ENCODE measurements at regions not wholly inside any gene's neighbourhood (a gene's known extent, or its start where the extent isn't known, plus 50 kb on each side); places are given as distances from the start of the nearest gene placed in this dataset.

GRCh38 chr10:113438652-113439051, 114.2 kb upstream of the HABP2 start:
- H3K27ac ChIP-seq (ENCODE audit: low read depth, low read length): no peak overlapping the region
- H3K4me3 ChIP-seq (ENCODE audit: low read length): no peak overlapping the region
- H3K18ac ChIP-seq (ENCODE audit: low read length): no peak overlapping the region
- H2AK5ac ChIP-seq (ENCODE audit: low read length): no peak overlapping the region
- no peaks in the 10 kb centered on the region for H3K79me2 ChIP-seq (ENCODE audit: control insufficient read depth, insufficient read depth, low read length)
- H3K4me1 ChIP-seq (ENCODE audit: control insufficient read depth, low read depth, low read length): no peaks in the 10 kb centered on the region
- H2BK120ac ChIP-seq (ENCODE audit: low read depth, low read length): no peak overlapping the region
- no peak overlapping the region for H4K8ac ChIP-seq (ENCODE audit: low read depth, low read length)
- no peak for DNase-seq
- no peak overlapping the region for H3K4me2 ChIP-seq (ENCODE audit: low read length)
- H3K9ac ChIP-seq (ENCODE audit: low read length): no peak overlapping the region
- WGBS (ENCODE audit: extremely low coverage, insufficient coverage, low lambda C conversion rate): no CpG with 5 or more reads among the region's 2 CpGs
- H3K79me1 ChIP-seq (ENCODE audit: low read length): no peaks in the 10 kb centered on the region
- H3K27me3 ChIP-seq (ENCODE audit: insufficient read depth, low read length, poor library complexity): no peaks in the 10 kb centered on the region
- H2BK5ac ChIP-seq (ENCODE audit: low read length): no peak overlapping the region
- H3K23ac ChIP-seq (ENCODE audit: low read length): no peak overlapping the region
- no peaks in the 10 kb centered on the region for H3K36me3 ChIP-seq (ENCODE audit: control insufficient read depth, insufficient read depth, low read length)
- H3K4ac ChIP-seq (ENCODE audit: low read depth, low read length): no peak overlapping the region
- no peak overlapping the region for H3K56ac ChIP-seq (ENCODE audit: low read length)
- H2BK15ac ChIP-seq (replicated peaks; ENCODE audit: low read depth): no peak overlapping the region
- no peak overlapping the region for H4K5ac ChIP-seq (ENCODE audit: low read length)

GRCh38 chr10:113441220-113441619, 111.6 kb upstream of the HABP2 start:
- Histone ChIP-seq H4K5ac (ENCODE audit: low read length) (no peak overlapping the region), H3K4ac (ENCODE audit: low read depth, low read length) (no peak overlapping the region), H3K9ac (ENCODE audit: low read length) (no peak overlapping the region), H4K8ac (ENCODE audit: low read depth, low read length) (no peak overlapping the region), H2BK5ac (ENCODE audit: low read length) (no peak overlapping the region), H2BK120ac (ENCODE audit: low read depth, low read length) (no peak overlapping the region), H3K18ac (ENCODE audit: low read length) (no peak overlapping the region), H3K27me3 (ENCODE audit: insufficient read depth, low read length, poor library complexity) (no peaks in the 10 kb centered on the region), H2BK15ac (replicated peaks; ENCODE audit: low read depth) (no peak overlapping the region), H3K79me2 (ENCODE audit: control insufficient read depth, insufficient read depth, low read length) (no peaks in the 10 kb centered on the region), H3K36me3 (ENCODE audit: control insufficient read depth, insufficient read depth, low read length) (no peaks in the 10 kb centered on the region), H3K4me3 (ENCODE audit: low read length) (no peak overlapping the region), H3K56ac (ENCODE audit: low read length) (no peak overlapping the region), H3K79me1 (ENCODE audit: low read length) (no peaks in the 10 kb centered on the region), H3K4me2 (ENCODE audit: low read length) (no peak overlapping the region), H3K23ac (ENCODE audit: low read length) (no peak overlapping the region), H3K4me1 (ENCODE audit: control insufficient read depth, low read depth, low read length) (no peaks in the 10 kb centered on the region), H2AK5ac (ENCODE audit: low read length) (no peak overlapping the region), H3K27ac (ENCODE audit: low read depth, low read length) (no peak overlapping the region)
- no peak for DNase-seq
- no CpG with 5 or more reads among the region's 6 CpGs for WGBS (ENCODE audit: extremely low coverage, insufficient coverage, low lambda C conversion rate)

DNA sequence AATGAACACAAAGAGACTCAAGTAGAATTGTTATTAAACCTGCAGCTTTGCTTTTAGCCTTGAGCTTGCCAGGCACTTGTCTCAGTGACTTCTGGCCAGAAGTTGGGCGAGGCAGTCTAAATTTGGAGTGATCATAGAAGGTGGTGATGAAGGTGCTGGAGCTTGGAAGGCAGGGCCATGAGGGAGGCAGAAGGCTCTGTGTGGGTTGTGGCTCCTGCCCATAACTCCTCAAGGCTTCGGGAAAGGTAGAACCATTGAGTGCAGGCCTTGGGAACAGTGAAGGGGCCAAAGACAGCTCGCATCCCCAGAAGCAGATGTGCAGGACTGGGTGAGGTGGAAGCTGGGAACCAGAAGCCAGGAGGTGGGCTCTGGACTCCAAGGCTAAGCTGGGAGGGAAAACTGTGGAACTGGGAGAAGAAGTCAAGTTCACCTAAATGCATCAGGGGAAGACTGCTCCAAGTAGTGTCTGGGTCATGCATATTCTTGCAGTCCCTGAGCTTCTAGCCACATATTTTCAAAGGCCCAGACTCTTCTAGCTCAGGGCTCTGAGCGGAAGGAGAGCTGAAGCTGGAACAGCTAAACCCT, 111.1 kb upstream of the HABP2 start:
- H3K79me2 ChIP-seq (ENCODE audit: control insufficient read depth, insufficient read depth, low read length): no peaks in the 10 kb centered on the region
- H2AK5ac ChIP-seq (ENCODE audit: low read length): no peak overlapping the region
- no peak overlapping the region for H3K9ac ChIP-seq (ENCODE audit: low read length)
- H3K79me1 ChIP-seq (ENCODE audit: low read length): no peaks in the 10 kb centered on the region
- H3K4me1 ChIP-seq (ENCODE audit: control insufficient read depth, low read depth, low read length): no peaks in the 10 kb centered on the region
- no peak overlapping the region for H3K4ac ChIP-seq (ENCODE audit: low read depth, low read length)
- H2BK120ac ChIP-seq (ENCODE audit: low read depth, low read length): no peak overlapping the region
- DNase-seq: no peak
- H3K36me3 ChIP-seq (ENCODE audit: control insufficient read depth, insufficient read depth, low read length): no peaks in the 10 kb centered on the region
- no peak overlapping the region for H3K4me3 ChIP-seq (ENCODE audit: low read length)
- no peak overlapping the region for H4K8ac ChIP-seq (ENCODE audit: low read depth, low read length)
- no peak overlapping the region for H2BK5ac ChIP-seq (ENCODE audit: low read length)
- WGBS (ENCODE audit: extremely low coverage, insufficient coverage, low lambda C conversion rate): no CpG with 5 or more reads among the region's 4 CpGs
- H3K56ac ChIP-seq (ENCODE audit: low read length): no peak overlapping the region
- H3K18ac ChIP-seq (ENCODE audit: low read length): no peak overlapping the region
- no peak overlapping the region for H3K27ac ChIP-seq (ENCODE audit: low read depth, low read length)
- H3K23ac ChIP-seq (ENCODE audit: low read length): no peak overlapping the region
- H2BK15ac ChIP-seq (replicated peaks; ENCODE audit: low read depth): no peak overlapping the region
- H3K27me3 ChIP-seq (ENCODE audit: insufficient read depth, low read length, poor library complexity): no peaks in the 10 kb centered on the region
- no peak overlapping the region for H3K4me2 ChIP-seq (ENCODE audit: low read length)
- no peak overlapping the region for H4K5ac ChIP-seq (ENCODE audit: low read length)

GRCh38 chr10:113442336-113442735, 110.5 kb upstream of the HABP2 start:
- H3K9ac ChIP-seq (ENCODE audit: low read length): no peak overlapping the region
- no peaks in the 10 kb centered on the region for H3K79me2 ChIP-seq (ENCODE audit: control insufficient read depth, insufficient read depth, low read length)
- H4K5ac ChIP-seq (ENCODE audit: low read length): no peak overlapping the region
- H3K27me3 ChIP-seq (ENCODE audit: insufficient read depth, low read length, poor library complexity): no peaks in the 10 kb centered on the region
- no peak overlapping the region for H4K8ac ChIP-seq (ENCODE audit: low read depth, low read length)
- no peak overlapping the region for H3K4me2 ChIP-seq (ENCODE audit: low read length)
- H3K27ac ChIP-seq (ENCODE audit: low read depth, low read length): no peak overlapping the region
- no peak overlapping the region for H3K23ac ChIP-seq (ENCODE audit: low read length)
- H3K4me1 ChIP-seq (ENCODE audit: control insufficient read depth, low read depth, low read length): no peaks in the 10 kb centered on the region
- H2AK5ac ChIP-seq (ENCODE audit: low read length): no peak overlapping the region
- no peak overlapping the region for H2BK120ac ChIP-seq (ENCODE audit: low read depth, low read length)
- no peak overlapping the region for H2BK15ac ChIP-seq (replicated peaks; ENCODE audit: low read depth)
- DNase-seq: no peak
- no peaks in the 10 kb centered on the region for H3K79me1 ChIP-seq (ENCODE audit: low read length)
- no peak overlapping the region for H3K4me3 ChIP-seq (ENCODE audit: low read length)
- H3K18ac ChIP-seq (ENCODE audit: low read length): no peak overlapping the region
- no peaks in the 10 kb centered on the region for H3K36me3 ChIP-seq (ENCODE audit: control insufficient read depth, insufficient read depth, low read length)
- H3K4ac ChIP-seq (ENCODE audit: low read depth, low read length): no peak overlapping the region
- no peak overlapping the region for H2BK5ac ChIP-seq (ENCODE audit: low read length)
- no peak overlapping the region for H3K56ac ChIP-seq (ENCODE audit: low read length)
- WGBS (ENCODE audit: extremely low coverage, insufficient coverage, low lambda C conversion rate): no CpG with 5 or more reads among the region's 2 CpGs

DNA sequence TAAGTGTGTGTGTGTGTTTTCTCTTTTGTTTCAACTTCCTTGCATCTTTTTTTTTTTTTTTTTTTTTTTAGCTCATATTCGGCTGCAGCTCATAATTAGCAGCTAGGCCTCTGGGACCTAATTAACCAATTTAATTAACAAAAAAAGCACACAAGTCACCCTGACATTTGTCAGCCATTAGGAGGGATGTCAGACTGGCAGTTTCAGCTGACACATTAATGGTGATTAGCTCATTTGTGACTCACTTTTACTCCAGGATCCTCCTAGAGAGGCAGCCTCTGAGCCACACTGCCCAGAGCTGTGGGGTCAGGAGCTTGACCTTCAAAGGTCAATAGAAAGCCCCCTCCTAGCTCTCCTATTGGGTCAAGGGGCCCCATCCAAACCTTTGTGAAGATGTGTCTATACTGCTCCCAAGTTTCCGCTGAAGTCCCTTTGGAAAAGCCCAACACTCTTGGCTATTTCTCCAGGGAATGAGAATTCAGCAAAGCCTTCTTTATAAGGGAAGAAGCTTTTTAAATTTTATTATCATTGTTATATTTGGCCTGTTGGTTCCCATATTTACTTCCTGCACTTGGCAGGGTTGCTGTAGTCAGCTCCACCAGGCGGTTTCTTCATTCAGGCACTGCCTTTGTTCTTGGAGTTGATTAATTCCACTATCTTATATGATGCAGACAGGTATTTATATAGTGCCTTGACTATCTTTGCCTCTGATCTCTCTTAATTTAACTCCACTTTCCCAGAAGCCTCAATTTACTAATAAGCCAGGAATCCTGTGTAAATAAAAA, 109.5 kb upstream of the HABP2 start:
- WGBS (ENCODE audit: extremely low coverage, insufficient coverage, low lambda C conversion rate): no CpG with 5 or more reads among the region's 3 CpGs
- H3K23ac ChIP-seq (ENCODE audit: low read length): no peak overlapping the region
- no peaks in the 10 kb centered on the region for H3K27me3 ChIP-seq (ENCODE audit: insufficient read depth, low read length, poor library complexity)
- no peaks in the 10 kb centered on the region for H3K4me1 ChIP-seq (ENCODE audit: control insufficient read depth, low read depth, low read length)
- H3K36me3 ChIP-seq (ENCODE audit: control insufficient read depth, insufficient read depth, low read length): no peaks in the 10 kb centered on the region
- no peak overlapping the region for H2AK5ac ChIP-seq (ENCODE audit: low read length)
- no peak overlapping the region for H2BK15ac ChIP-seq (replicated peaks; ENCODE audit: low read depth)
- no peak overlapping the region for H2BK120ac ChIP-seq (ENCODE audit: low read depth, low read length)
- H4K8ac ChIP-seq (ENCODE audit: low read depth, low read length): no peak overlapping the region
- no peak overlapping the region for H3K56ac ChIP-seq (ENCODE audit: low read length)
- no peaks in the 10 kb centered on the region for H3K79me1 ChIP-seq (ENCODE audit: low read length)
- no peak overlapping the region for H4K5ac ChIP-seq (ENCODE audit: low read length)
- H3K27ac ChIP-seq (ENCODE audit: low read depth, low read length): no peak overlapping the region
- H3K4ac ChIP-seq (ENCODE audit: low read depth, low read length): no peak overlapping the region
- no peak for DNase-seq
- no peak overlapping the region for H3K18ac ChIP-seq (ENCODE audit: low read length)
- H3K4me3 ChIP-seq (ENCODE audit: low read length): no peak overlapping the region
- H2BK5ac ChIP-seq (ENCODE audit: low read length): no peak overlapping the region
- no peak overlapping the region for H3K9ac ChIP-seq (ENCODE audit: low read length)
- no peak overlapping the region for H3K4me2 ChIP-seq (ENCODE audit: low read length)
- no peaks in the 10 kb centered on the region for H3K79me2 ChIP-seq (ENCODE audit: control insufficient read depth, insufficient read depth, low read length)

Data from mesendoderm (in vitro differentiated cells).